C4-2B (cell line): ENCODE measurements at regions not wholly inside any gene's neighbourhood (a gene's known extent, or its start where the extent isn't known, plus 50 kb on each side); places are given as distances from the start of the nearest gene placed in this dataset.

ENCODE experiments used
- H3K27ac ChIP-seq: fragments of 450-650 bp; 2 replicates; pipeline ENCODE4 v1.5.1; 2017
- CTCF ChIP-seq: fragments of 450-650 bp; conservative IDR thresholded peaks from 2 replicates; pipeline ENCODE4 v1.5.1; 2017; ENCODE audit warnings: mild to moderate bottlenecking
- ZFX ChIP-seq: fragments of 450-650 bp; IDR thresholded peaks from 2 replicates; pipeline ENCODE4 v1.6.1; 2017

DNA sequence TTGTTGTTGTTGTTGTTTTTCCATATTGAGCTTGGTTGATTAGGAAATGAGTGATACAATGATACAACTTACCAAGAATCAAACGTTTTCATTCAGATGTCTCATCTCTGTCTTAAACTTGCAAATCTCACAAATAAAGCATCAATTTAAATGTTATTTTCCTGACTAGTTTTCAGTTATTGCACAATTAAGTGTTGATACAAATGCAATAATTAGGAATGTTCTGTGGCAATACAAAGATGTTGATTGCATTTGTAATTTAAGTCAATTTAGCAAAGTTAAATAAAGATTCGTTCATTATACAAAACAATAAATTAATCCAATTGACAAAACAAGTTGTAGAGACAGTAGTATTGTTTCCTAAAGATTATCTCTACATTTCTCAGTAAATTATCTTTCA, 392.3 kb upstream of the ZNF804A start:
- no peak overlapping the region for H3K27ac ChIP-seq
- TF ChIP-seq CTCF (no peak), ZFX (no peak)

GRCh38 chr2:184210329-184210728, 388.0 kb upstream of the ZNF804A start:
- no peak overlapping the region for H3K27ac ChIP-seq
- TF ChIP-seq CTCF (no peak), ZFX (no peak)

DNA sequence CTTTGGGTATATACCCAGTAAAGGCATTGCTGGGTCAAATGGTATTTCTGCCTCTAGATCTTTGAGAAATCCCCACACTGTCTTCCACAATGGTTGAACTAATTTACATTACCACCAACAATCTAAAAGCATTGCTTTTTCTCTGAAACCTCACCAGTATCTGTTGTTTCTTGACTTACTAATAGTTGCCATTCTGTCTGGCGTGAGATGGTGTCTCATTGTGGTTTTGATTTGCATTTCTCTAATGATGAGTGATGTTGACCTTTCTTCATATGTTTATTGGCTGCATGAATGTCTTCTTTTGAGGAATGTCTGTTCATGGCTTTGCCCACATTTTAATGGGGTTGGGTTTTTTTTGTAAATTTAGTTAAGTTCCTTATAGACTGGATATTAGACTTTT, 382.6 kb upstream of the ZNF804A start:
- no peak for TF ChIP-seq CTCF
- TF ChIP-seq ZFX = no peak

GRCh38 chr2:184256611-184257010, 341.7 kb upstream of the ZNF804A start:
- TF ChIP-seq ZFX = no peak
- TF ChIP-seq CTCF = no peak
- H3K27ac ChIP-seq = no peak overlapping the region

More for the DNA sequence above, 382.6 kb upstream of the ZNF804A start:
- no peak overlapping the region for H3K27ac ChIP-seq

GRCh38 chr2:184261331-184261730, 337.0 kb upstream of the ZNF804A start:
- H3K27ac ChIP-seq = no peak overlapping the region
- no peak for TF ChIP-seq ZFX
- TF ChIP-seq CTCF = no peak

DNA sequence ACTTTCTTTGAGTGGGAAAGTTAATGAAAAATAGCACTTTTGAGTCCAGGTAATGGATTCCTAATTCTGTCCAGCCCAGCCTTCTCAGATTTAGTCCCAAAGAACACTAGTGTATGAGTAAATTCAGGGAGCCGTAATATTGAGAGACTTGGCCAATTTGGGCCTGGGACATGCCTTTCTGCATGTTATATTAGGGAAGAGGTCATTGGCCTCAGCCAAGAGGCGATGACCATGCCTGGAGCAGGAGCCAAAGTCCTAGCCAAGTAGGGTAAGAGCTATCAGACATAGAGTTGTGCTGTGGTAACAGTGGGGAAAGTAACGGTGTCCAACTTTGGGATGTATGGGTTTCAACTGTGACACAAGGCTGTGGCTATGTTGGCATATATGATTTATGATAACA, 336.5 kb upstream of the ZNF804A start:
- no peak for TF ChIP-seq ZFX
- no peak for TF ChIP-seq CTCF

GRCh38 chr2:184268900-184269477, 329.3 kb upstream of the ZNF804A start:
- H3K27ac ChIP-seq = no peak overlapping the region
- no peak for TF ChIP-seq ZFX
- no peak for TF ChIP-seq CTCF

More for the DNA sequence above, 336.5 kb upstream of the ZNF804A start:
- no peak overlapping the region for H3K27ac ChIP-seq
